ENCODE measurements at regions not wholly inside any gene's neighbourhood (a gene's known extent, or its start where the extent isn't known, plus 50 kb on each side); places are given as distances from the start of the nearest gene placed in this dataset.

DNA sequence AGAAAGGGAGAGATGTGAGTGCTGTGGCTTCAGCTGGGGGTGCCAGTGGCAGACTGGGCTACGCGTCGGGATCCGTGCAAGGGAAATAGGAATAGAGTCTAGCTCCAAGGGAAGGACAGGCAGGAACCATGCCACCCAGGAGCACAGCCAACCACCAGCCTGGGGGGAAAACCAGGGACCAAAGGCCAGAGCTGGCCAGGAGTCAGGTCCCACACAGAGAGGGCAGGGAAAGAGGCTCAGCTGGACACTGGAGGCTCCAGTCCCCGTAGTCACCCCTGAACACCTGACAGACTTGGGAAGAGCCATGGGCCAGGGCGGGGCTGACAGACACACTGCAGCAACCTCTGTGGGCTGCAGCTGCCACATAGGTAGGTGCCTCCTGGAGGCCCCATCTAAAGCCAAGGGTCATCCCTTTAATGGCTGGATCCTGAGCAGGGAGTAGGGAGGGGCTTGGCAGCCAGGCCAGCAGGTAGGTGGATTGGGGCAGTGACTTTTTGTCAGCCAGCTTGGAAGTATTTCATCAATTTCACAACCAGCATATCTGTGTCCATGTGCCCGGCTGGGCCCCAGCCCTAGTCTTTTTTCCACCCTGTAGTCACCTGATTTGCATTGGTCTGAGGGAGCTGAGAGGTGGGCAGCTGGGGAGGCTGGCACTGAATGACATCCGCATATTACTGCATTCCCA lies 163.2 kb downstream of the SH2D4B start:
- Histone ChIP-seq H3K36me3 (ENCODE audit: insufficient read depth, low read length) (no peaks in the 10 kb centered on the region), H3K9ac (ENCODE audit: low read depth, low read length) (no peak overlapping the region)
- no peak for ATAC-seq (ENCODE audit: insufficient read depth, low read depth)

DNA sequence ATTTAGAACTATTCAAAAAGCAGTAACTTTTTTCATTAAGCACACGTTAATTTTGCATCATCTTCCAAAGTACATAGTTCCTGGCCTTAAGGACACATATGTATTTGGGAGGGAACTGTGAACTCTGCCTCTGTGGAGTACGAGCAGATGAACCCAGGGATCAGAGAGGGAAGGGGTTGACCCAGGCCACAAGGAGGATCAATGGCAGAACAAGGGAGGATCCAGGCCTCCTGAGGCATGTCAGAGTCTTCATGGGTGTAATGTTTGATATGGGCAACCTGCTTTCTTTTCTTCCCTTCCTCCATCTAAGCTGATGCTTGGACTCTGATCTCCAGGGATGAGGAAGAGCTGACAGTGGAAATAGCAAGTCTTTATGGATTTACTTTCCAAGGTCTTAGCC lies 164.0 kb downstream of the SH2D4B start:
- no peak overlapping the region for H2AFZ ChIP-seq (ENCODE audit: low read depth, low read length)
- no peak overlapping the region for H3K4me3 ChIP-seq (ENCODE audit: low read depth in 1 of 2, low read length in 2 of 2)
- H3K36me3 ChIP-seq (ENCODE audit: insufficient read depth, low read length): no peaks in the 10 kb centered on the region
- TF ChIP-seq, protein P1, sequence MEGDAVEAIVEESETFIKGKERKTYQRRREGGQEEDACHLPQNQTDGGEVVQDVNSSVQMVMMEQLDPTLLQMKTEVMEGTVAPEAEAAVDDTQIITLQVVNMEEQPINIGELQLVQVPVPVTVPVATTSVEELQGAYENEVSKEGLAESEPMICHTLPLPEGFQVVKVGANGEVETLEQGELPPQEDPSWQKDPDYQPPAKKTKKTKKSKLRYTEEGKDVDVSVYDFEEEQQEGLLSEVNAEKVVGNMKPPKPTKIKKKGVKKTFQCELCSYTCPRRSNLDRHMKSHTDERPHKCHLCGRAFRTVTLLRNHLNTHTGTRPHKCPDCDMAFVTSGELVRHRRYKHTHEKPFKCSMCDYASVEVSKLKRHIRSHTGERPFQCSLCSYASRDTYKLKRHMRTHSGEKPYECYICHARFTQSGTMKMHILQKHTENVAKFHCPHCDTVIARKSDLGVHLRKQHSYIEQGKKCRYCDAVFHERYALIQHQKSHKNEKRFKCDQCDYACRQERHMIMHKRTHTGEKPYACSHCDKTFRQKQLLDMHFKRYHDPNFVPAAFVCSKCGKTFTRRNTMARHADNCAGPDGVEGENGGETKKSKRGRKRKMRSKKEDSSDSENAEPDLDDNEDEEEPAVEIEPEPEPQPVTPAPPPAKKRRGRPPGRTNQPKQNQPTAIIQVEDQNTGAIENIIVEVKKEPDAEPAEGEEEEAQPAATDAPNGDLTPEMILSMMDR (IDR thresholded peaks at IDR 0.05; ENCODE audit: borderline replicate concordance, extremely low read depth, low read length, poor library complexity, severe bottlenecking): no peak
- no peak for TF ChIP-seq EZH2 (IDR thresholded peaks at IDR 0.05; ENCODE audit: borderline replicate concordance, low read depth, low read length, severe bottlenecking)
- no peak for DNase-seq
- H3K79me2 ChIP-seq (ENCODE audit: insufficient read depth, low read length): no peaks in the 10 kb centered on the region
- no peaks in the 10 kb centered on the region for H3K9me3 ChIP-seq (ENCODE audit: insufficient read depth, low read length, severe bottlenecking)
- no peaks in the 10 kb centered on the region for H3K4me1 ChIP-seq (ENCODE audit: insufficient read depth, low read length)
- no peaks in the 10 kb centered on the region; the same call in 1 of the 2 replicates for H4K20me1 ChIP-seq (ENCODE audit: insufficient read depth, low read length)
- H3K27ac ChIP-seq (ENCODE audit: low read length): no peak overlapping the region
- no peak overlapping the region for H3K9ac ChIP-seq (ENCODE audit: low read depth, low read length)
- ATAC-seq (ENCODE audit: insufficient read depth, low read depth): no peak
- no peak overlapping the region for H3K4me2 ChIP-seq (ENCODE audit: insufficient read depth, low read length)
- H3K27me3 ChIP-seq (ENCODE audit: insufficient read depth, low read length, poor library complexity): no peaks in the 10 kb centered on the region

More for the DNA sequence above, 163.2 kb downstream of the SH2D4B start:
- no peak overlapping the region for H2AFZ ChIP-seq (ENCODE audit: low read depth, low read length)
- TF ChIP-seq, protein P1 (IDR thresholded peaks at IDR 0.05; ENCODE audit: borderline replicate concordance, extremely low read depth, low read length, poor library complexity, severe bottlenecking): no peak
- TF ChIP-seq EZH2 (IDR thresholded peaks at IDR 0.05; ENCODE audit: borderline replicate concordance, low read depth, low read length, severe bottlenecking): no peak
- H3K4me2 ChIP-seq (ENCODE audit: insufficient read depth, low read length): no peak overlapping the region
- no peaks in the 10 kb centered on the region for H3K4me1 ChIP-seq (ENCODE audit: insufficient read depth, low read length)
- no peaks in the 10 kb centered on the region for H3K9me3 ChIP-seq (ENCODE audit: insufficient read depth, low read length, severe bottlenecking)
- H3K79me2 ChIP-seq (ENCODE audit: insufficient read depth, low read length): no peaks in the 10 kb centered on the region
- DNase-seq: no peak
- H3K27ac ChIP-seq (ENCODE audit: low read length): no peak overlapping the region
- no peaks in the 10 kb centered on the region for H3K27me3 ChIP-seq (ENCODE audit: insufficient read depth, low read length, poor library complexity)
- H4K20me1 ChIP-seq (ENCODE audit: insufficient read depth, low read length): no peaks in the 10 kb centered on the region; the same call in 1 of the 2 replicates
- no peak overlapping the region for H3K4me3 ChIP-seq (ENCODE audit: low read depth in 1 of 2, low read length in 2 of 2)

DNA sequence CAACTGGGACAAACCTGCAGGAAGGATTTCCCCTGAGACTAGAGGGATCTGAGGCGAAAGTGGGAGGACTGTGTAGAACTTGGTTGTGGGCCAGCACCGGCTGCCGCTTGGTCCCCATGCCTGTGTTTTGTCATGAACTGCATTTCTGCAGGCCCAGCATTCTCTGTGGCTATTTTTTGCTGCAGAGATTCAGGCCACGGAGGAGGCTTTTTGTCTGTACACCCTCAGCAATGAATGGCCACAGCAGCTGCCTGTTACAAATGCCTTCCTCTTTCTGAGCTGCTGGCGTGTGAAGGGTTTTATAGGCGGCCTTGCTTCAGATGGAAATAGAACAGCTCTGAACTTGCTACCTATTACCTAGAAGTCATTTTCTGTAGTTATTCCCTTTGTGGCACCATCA lies 164.4 kb downstream of the SH2D4B start:
- H3K9ac ChIP-seq (ENCODE audit: low read depth, low read length): no peak overlapping the region
- ATAC-seq (ENCODE audit: insufficient read depth, low read depth): no peak
- H3K4me2 ChIP-seq (ENCODE audit: insufficient read depth, low read length): no peak overlapping the region

More for the DNA sequence above, 164.4 kb downstream of the SH2D4B start:
- Histone ChIP-seq H3K9me3 (ENCODE audit: insufficient read depth, low read length, severe bottlenecking) (no peaks in the 10 kb centered on the region), H3K36me3 (ENCODE audit: insufficient read depth, low read length) (no peaks in the 10 kb centered on the region), H3K4me3 (ENCODE audit: low read depth in 1 of 2, low read length in 2 of 2) (no peak overlapping the region), H3K27ac (ENCODE audit: low read length) (no peak overlapping the region), H4K20me1 (ENCODE audit: insufficient read depth, low read length) (no peaks in the 10 kb centered on the region; the same call in 1 of the 2 replicates), H3K4me1 (ENCODE audit: insufficient read depth, low read length) (no peaks in the 10 kb centered on the region), H2AFZ (ENCODE audit: low read depth, low read length) (no peak overlapping the region), H3K27me3 (ENCODE audit: insufficient read depth, low read length, poor library complexity) (no peaks in the 10 kb centered on the region), H3K79me2 (ENCODE audit: insufficient read depth, low read length) (no peaks in the 10 kb centered on the region)
- no peak for DNase-seq
- TF ChIP-seq, protein P1 (IDR thresholded peaks at IDR 0.05; ENCODE audit: borderline replicate concordance, extremely low read depth, low read length, poor library complexity, severe bottlenecking): no peak
- no peak for TF ChIP-seq EZH2 (IDR thresholded peaks at IDR 0.05; ENCODE audit: borderline replicate concordance, low read depth, low read length, severe bottlenecking)
